GM12878 (cell line): ENCODE measurements at regions not wholly inside any gene's neighbourhood (a gene's known extent, or its start where the extent isn't known, plus 50 kb on each side); places are given as distances from the start of the nearest gene placed in this dataset.

ENCODE experiments used
- ASH2L ChIP-seq: fragments of 300-600, 200-600 bp; sonication (generic); IDR thresholded peaks from 2 replicates; pipeline ENCODE4 v1.6.1; 2017; ENCODE audit warnings: low read depth, mild to moderate bottlenecking, borderline replicate concordance
- DPF2 ChIP-seq: fragments of 450-650 bp; IDR thresholded peaks from 2 replicates; pipeline ENCODE4 v1.6.1; 2017; ENCODE audit warnings: mild to moderate bottlenecking
- GABPA ChIP-seq: IDR thresholded peaks from 2 replicates; pipeline ENCODE4 v1.6.1; 2014; ENCODE audit warnings: antibody characterized with exemption, low read depth, mild to moderate bottlenecking, inconsistent platforms
- IKZF2 ChIP-seq, 2 experiments: fragments of 450-650 bp; IDR thresholded peaks; 2 replicates each; pipeline ENCODE4 v1.6.1; 2017; ENCODE audit warnings: mild to moderate bottlenecking in 2 of 2, moderate library complexity in 2 of 2
- MXI1 ChIP-seq: fragments of 150-350 bp; IDR thresholded peaks from 2 replicates; pipeline ENCODE4 v1.6.1; 2011; ENCODE audit warnings: low read depth, mild to moderate bottlenecking, inconsistent platforms, low read length, improper control_type of control experiment
- PML ChIP-seq: IDR thresholded peaks from 2 replicates; pipeline ENCODE4 v1.6.1; 2012; ENCODE audit warnings: low read length, inconsistent platforms
- SMARCA5 ChIP-seq: fragments of 450-650 bp; IDR thresholded peaks from 2 replicates; pipeline ENCODE4 v1.6.1; 2017; ENCODE audit warnings: mild to moderate bottlenecking
- TCF7 ChIP-seq: IDR thresholded peaks from 2 replicates; pipeline ENCODE4 v1.6.1; 2014; ENCODE audit warnings: antibody characterized with exemption, borderline replicate concordance
- YY1 ChIP-seq: IDR thresholded peaks from 2 replicates; pipeline ENCODE4 v1.6.1; 2011; ENCODE audit warnings: low read depth, mild to moderate bottlenecking, low read length
- TF ChIP-seq, protein P1 (sequence below): fragments of 450-650 bp; IDR thresholded peaks from 2 replicates; pipeline ENCODE4 v1.6.1; 2018; ENCODE audit warnings: borderline replicate concordance, mild to moderate bottlenecking; ENCODE audit not compliant: partially characterized antibody
- TF ChIP-seq, protein P2 (sequence below): fragments of 450-650 bp; IDR thresholded peaks from 2 replicates; pipeline ENCODE4 v1.6.1; 2017; ENCODE audit warnings: antibody characterized with exemption, mild to moderate bottlenecking, moderate library complexity
- TF ChIP-seq, protein P3 (sequence below): fragments of 450-650 bp; IDR thresholded peaks from 2 replicates; pipeline ENCODE4 v1.6.1; 2017; ENCODE audit warnings: mild to moderate bottlenecking
- TF ChIP-seq, protein P4 (sequence below): IDR thresholded peaks from 2 replicates; pipeline ENCODE4 v1.6.1; 2011; ENCODE audit warnings: low read depth, mild to moderate bottlenecking, low read length, moderate library complexity, borderline replicate concordance; ENCODE audit errors: extremely low read depth
- TF ChIP-seq, protein P5 (sequence below): fragments of 150-350 bp; IDR thresholded peaks from 2 replicates; pipeline ENCODE4 v1.6.1; 2014; ENCODE audit warnings: mild to moderate bottlenecking, low read depth, low read length
- TF ChIP-seq, protein P6 (sequence below): IDR thresholded peaks from 2 replicates; pipeline ENCODE4 v1.6.1; 2012; ENCODE audit warnings: mild to moderate bottlenecking, low read depth, low read length

DNA sequence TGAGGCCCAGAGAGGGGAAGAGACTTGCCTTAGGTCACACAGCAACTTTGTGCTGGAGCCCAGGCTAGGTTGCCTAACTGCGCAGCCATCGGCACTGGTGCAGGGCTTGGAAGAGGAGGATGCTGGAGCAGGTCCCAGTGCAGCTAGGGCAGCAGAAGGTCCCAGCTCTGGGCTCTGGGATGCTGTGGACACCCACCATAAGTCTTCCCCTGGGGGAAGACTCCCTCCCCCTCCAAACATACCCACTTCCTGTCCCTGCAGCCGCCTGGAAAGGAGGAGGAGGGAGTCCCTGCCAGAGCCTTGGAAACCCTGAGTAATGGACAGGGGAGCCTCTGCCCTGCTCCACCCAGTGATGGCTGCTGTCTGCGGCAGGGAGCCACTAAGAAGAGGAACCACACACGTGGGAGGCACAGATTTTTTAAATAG lies 93.6 kb downstream of the NCR2 start (continued):
- TF ChIP-seq, protein P1, sequence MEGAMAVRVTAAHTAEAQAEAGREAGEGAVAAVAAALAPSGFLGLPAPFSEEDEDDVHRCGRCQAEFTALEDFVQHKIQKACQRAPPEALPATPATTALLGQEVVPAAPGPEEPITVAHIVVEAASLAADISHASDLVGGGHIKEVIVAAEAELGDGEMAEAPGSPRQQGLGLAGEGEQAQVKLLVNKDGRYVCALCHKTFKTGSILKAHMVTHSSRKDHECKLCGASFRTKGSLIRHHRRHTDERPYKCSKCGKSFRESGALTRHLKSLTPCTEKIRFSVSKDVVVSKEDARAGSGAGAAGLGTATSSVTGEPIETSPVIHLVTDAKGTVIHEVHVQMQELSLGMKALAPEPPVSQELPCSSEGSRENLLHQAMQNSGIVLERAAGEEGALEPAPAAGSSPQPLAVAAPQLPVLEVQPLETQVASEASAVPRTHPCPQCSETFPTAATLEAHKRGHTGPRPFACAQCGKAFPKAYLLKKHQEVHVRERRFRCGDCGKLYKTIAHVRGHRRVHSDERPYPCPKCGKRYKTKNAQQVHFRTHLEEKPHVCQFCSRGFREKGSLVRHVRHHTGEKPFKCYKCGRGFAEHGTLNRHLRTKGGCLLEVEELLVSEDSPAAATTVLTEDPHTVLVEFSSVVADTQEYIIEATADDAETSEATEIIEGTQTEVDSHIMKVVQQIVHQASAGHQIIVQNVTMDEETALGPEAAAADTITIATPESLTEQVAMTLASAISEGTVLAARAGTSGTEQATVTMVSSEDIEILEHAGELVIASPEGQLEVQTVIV = no peak
- no peak for TF ChIP-seq PML
- TF ChIP-seq, protein P2, sequence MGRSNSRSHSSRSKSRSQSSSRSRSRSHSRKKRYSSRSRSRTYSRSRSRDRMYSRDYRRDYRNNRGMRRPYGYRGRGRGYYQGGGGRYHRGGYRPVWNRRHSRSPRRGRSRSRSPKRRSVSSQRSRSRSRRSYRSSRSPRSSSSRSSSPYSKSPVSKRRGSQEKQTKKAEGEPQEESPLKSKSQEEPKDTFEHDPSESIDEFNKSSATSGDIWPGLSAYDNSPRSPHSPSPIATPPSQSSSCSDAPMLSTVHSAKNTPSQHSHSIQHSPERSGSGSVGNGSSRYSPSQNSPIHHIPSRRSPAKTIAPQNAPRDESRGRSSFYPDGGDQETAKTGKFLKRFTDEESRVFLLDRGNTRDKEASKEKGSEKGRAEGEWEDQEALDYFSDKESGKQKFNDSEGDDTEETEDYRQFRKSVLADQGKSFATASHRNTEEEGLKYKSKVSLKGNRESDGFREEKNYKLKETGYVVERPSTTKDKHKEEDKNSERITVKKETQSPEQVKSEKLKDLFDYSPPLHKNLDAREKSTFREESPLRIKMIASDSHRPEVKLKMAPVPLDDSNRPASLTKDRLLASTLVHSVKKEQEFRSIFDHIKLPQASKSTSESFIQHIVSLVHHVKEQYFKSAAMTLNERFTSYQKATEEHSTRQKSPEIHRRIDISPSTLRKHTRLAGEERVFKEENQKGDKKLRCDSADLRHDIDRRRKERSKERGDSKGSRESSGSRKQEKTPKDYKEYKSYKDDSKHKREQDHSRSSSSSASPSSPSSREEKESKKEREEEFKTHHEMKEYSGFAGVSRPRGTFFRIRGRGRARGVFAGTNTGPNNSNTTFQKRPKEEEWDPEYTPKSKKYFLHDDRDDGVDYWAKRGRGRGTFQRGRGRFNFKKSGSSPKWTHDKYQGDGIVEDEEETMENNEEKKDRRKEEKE = no peak
- TF ChIP-seq, protein P3, sequence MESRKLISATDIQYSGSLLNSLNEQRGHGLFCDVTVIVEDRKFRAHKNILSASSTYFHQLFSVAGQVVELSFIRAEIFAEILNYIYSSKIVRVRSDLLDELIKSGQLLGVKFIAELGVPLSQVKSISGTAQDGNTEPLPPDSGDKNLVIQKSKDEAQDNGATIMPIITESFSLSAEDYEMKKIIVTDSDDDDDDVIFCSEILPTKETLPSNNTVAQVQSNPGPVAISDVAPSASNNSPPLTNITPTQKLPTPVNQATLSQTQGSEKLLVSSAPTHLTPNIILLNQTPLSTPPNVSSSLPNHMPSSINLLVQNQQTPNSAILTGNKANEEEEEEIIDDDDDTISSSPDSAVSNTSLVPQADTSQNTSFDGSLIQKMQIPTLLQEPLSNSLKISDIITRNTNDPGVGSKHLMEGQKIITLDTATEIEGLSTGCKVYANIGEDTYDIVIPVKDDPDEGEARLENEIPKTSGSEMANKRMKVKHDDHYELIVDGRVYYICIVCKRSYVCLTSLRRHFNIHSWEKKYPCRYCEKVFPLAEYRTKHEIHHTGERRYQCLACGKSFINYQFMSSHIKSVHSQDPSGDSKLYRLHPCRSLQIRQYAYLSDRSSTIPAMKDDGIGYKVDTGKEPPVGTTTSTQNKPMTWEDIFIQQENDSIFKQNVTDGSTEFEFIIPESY = no peak
- TF ChIP-seq, protein P4, sequence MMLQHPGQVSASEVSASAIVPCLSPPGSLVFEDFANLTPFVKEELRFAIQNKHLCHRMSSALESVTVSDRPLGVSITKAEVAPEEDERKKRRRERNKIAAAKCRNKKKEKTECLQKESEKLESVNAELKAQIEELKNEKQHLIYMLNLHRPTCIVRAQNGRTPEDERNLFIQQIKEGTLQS = no peak
- TF ChIP-seq SMARCA5 = peak; percentile 86
- TF ChIP-seq GABPA = no peak
- TF ChIP-seq TCF7 = no peak
- TF ChIP-seq, protein P5, sequence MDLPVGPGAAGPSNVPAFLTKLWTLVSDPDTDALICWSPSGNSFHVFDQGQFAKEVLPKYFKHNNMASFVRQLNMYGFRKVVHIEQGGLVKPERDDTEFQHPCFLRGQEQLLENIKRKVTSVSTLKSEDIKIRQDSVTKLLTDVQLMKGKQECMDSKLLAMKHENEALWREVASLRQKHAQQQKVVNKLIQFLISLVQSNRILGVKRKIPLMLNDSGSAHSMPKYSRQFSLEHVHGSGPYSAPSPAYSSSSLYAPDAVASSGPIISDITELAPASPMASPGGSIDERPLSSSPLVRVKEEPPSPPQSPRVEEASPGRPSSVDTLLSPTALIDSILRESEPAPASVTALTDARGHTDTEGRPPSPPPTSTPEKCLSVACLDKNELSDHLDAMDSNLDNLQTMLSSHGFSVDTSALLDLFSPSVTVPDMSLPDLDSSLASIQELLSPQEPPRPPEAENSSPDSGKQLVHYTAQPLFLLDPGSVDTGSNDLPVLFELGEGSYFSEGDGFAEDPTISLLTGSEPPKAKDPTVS = no peak
- no peak for TF ChIP-seq ASH2L
- no peak for TF ChIP-seq DPF2
- TF ChIP-seq, protein P6, sequence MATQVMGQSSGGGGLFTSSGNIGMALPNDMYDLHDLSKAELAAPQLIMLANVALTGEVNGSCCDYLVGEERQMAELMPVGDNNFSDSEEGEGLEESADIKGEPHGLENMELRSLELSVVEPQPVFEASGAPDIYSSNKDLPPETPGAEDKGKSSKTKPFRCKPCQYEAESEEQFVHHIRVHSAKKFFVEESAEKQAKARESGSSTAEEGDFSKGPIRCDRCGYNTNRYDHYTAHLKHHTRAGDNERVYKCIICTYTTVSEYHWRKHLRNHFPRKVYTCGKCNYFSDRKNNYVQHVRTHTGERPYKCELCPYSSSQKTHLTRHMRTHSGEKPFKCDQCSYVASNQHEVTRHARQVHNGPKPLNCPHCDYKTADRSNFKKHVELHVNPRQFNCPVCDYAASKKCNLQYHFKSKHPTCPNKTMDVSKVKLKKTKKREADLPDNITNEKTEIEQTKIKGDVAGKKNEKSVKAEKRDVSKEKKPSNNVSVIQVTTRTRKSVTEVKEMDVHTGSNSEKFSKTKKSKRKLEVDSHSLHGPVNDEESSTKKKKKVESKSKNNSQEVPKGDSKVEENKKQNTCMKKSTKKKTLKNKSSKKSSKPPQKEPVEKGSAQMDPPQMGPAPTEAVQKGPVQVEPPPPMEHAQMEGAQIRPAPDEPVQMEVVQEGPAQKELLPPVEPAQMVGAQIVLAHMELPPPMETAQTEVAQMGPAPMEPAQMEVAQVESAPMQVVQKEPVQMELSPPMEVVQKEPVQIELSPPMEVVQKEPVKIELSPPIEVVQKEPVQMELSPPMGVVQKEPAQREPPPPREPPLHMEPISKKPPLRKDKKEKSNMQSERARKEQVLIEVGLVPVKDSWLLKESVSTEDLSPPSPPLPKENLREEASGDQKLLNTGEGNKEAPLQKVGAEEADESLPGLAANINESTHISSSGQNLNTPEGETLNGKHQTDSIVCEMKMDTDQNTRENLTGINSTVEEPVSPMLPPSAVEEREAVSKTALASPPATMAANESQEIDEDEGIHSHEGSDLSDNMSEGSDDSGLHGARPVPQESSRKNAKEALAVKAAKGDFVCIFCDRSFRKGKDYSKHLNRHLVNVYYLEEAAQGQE = no peak
- no peak for TF ChIP-seq IKZF2 (IDR thresholded peaks at IDR 0.05)
- no peak for TF ChIP-seq MXI1
- TF ChIP-seq YY1 = peak; percentile 56; the same call in 1 of the 2 replicates
